Hippocampal formation (tissue), 2 donors: ENCODE measurements at regions not wholly inside any gene's neighbourhood (a gene's known extent, or its start where the extent isn't known, plus 50 kb on each side); places are given as distances from the start of the nearest gene placed in this dataset.

ENCODE experiments used
- DNase-seq, 2 donors: peaks; one replicate each; lab custom pipeline; 2025; lab: John Stamatoyannopoulos, UW

GRCh38 chr21:38151021-38151645, 105.7 kb upstream of the KCNJ15 start:
- DNase-seq = no peak

DNA sequence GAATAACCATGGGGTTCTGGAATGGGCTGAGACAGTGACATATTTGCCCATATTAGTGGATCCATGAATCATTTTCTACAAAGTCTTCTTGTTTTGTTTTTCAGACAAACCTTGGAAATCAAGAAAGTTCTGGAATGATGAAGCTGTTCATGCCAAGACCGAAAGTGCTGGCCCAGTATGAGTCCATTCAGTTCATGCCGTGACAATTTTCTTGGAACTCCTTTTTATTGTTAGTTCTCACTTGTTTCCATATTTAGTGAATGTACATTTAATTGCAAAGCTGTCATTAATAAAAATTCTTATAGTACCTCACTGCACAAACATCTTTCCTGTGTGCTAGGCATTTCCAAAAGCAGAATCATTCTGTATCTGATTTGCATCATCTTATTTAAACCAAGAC, 100.6 kb upstream of the KCNJ15 start:
- DNase-seq = no peak

GRCh38 chr21:38159355-38159754, 97.4 kb upstream of the KCNJ15 start:
- peak in 1 of 2 donors; percentile 4 for DNase-seq

DNA sequence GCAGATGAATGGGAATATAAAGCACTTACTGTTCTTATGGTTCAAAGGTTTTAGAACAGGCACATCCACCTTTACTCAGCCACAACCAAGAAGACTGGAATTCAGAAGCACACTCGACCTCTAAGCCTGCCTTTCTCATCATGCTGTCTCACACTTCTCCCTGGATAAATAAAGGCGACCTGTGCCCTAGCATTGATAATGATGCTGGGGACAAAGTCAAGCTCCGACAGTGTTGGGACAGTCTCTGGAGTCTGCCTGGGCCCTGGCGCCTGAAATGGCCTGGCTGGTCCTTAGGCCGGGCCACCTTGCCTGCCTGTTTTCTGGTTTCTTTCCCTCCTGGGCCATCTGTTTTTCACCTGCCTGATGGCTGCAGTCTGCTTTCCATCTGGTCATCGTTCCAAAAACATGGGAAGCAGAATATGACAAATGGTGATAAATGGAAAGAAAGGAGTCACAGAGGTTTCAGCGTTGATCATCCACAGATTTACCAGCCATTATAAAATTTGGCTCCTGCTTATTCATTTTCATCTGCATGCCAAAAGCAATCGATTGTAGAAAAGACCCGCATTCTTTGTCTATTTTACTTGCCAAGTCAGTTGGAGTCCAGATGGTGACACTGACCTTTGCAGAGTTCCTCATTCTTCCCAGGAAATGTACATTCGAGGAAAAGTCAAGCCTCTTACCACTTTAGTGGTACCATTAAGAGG, 91.2 kb upstream of the KCNJ15 start:
- DNase-seq = no peak

DNA sequence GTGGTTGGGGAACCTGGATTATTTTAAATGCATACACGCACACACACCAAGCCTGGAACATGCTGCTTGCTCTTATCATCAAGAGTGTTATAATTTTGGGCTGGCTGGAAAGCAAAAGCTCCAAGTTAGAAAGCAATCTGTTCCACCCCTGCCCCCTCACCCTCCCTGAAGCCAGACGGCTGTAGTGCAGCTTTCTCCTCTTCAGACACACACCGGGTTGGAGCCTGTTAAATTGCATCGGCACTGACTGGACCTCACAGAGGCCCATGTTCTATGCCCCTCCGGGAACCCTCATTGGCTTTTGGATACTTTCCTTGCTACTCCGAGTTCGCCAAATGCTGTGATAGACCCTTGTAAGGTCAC, 90.6 kb upstream of the KCNJ15 start:
- peak in 1 of 2 donors; percentile 4 for DNase-seq

DNA sequence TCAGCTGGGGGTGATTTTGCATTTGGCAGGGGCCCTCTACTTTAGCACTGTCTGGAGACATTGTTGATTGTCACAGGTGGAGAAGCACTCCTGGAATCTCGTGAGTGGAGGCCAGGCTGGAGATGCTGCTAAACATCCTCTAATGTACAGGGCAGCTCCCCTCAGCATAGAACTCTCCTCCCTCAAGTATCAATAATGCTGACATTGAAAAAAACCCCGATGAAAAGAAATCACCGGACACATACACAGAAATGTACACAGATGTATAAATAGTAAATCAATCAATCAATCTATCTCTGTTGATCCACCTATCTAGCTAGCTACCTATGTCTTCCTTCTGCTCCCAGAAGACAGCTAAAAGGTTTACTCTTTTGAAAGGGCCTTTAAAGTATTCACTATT, 89.4 kb upstream of the KCNJ15 start:
- DNase-seq = no peak

DNA sequence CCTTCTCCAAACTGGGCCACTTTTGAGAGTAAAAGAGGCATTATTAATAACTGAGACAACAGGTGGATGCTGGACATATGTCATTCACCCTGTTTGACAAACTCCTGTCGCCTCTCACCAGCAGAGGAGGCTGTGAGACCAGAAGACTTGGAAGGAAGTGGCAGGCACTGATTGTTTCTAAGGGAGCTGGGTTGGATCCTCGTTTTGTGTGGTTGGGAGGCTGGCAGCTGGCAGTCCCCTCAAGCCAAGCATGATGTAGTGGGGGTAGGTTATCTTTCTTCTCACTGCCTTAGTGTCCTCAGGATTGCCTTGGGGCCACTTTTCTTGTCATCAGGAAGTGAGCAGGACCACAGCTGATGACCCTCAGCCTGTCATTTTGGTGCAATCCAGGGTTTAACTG, 86.5 kb upstream of the KCNJ15 start:
- DNase-seq = no peak

- DNase-seq = no peak
These were observed 85.8 kb upstream of the KCNJ15 start for GRCh38 chr21:38170704-38171682.

GRCh38 chr21:38171723-38172344, 85.0 kb upstream of the KCNJ15 start:
- no peak for DNase-seq

- DNase-seq = no peak
These were observed 83.3 kb upstream of the KCNJ15 start for GRCh38 chr21:38173276-38174035.

- DNase-seq = no peak
These were observed 81.5 kb upstream of the KCNJ15 start for GRCh38 chr21:38175306-38175705.

DNA sequence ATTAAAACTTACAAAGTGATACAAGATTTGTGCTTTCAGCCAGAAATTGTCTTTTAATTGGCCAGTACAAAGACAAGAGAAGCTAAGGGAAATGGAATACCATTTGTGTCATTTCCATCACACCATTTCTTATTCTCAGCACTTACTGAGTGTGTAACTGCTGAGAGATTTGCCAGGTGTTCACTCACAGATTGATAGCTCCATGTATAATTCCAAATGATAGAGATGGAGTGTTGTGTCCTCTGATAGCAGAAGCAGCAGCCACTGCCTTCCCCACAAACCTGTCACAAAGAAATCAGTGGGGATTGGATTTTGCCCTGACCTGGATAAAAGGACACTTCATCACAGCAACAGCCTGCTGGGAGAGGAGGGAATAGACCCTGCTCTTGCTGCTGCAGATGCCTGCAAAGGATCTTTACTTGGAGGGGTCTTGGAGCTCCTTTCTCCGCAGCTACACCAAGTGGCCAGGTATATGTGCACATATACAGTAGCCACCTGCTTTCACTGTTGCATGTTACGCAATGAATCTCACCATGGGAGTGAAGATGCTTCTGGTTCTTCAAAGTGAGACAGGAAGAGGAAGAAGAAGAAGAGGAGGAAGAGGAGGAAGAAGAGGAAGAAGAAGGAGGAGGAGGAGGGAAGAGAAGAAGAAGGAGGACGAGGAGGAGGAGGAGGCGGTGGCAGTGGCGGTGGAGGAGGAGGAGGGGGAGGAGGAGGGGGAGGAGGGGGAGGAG, 78.7 kb upstream of the KCNJ15 start:
- DNase-seq = no peak

DNA sequence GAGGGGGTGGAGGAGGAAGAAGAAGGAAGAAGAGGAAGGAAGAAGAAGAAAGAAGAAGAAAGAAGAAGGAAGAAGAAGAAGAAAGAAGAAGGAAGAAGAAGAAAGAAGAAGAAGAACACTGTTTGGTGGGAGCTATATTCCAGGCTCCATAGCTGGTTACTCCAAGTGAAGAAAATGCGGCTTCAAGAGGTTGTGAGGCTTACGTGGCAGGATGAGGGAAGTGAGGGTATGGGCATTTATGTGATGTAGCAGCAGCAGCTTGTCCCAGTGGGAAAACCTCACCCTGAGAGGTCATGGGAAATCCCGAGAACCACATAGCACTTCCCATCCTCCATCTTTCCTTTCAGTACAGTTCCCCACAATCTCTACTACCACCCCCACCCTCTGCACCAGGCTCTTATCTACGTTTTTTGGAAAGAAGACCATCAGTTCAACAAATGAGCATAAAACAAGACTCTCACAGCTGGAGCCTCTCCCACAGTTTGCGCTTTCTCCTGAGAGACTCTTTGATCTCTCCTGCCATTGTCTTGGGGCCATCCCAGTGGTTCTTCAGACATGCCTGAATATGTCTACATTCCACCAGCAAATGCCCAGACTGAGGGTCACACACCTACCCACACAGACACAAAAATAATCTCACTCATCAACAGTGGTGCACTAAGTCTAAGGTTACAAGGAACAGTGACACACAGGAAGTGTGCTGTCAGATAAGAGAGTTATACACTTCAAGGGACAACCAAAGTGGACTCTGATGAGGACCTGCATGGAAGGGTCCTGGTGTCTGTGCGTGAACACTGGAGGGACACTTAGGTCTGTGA, 77.9 kb upstream of the KCNJ15 start:
- DNase-seq = no peak

DNA sequence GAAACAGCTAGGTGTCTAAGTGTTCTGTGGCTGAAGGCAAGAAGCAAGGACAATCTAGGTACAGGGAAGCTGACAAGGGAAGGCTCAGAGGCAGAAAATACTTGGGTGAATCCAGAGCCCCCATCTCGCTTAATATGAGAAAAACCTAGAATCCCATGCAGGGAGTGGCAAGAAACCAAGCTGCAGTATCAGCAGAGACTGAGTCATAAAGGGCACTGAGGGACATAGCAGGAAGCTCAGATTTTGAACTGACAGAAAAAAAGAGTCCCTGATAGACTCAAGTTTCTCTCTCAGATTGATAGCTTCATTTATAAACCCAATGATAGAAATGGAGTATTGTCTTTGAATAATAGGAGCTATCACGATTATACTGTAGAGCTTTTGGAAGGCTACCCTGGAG, 77.3 kb upstream of the KCNJ15 start:
- DNase-seq = no peak

- DNase-seq = no peak
These were observed 75.7 kb upstream of the KCNJ15 start for GRCh38 chr21:38181096-38181495.

DNA sequence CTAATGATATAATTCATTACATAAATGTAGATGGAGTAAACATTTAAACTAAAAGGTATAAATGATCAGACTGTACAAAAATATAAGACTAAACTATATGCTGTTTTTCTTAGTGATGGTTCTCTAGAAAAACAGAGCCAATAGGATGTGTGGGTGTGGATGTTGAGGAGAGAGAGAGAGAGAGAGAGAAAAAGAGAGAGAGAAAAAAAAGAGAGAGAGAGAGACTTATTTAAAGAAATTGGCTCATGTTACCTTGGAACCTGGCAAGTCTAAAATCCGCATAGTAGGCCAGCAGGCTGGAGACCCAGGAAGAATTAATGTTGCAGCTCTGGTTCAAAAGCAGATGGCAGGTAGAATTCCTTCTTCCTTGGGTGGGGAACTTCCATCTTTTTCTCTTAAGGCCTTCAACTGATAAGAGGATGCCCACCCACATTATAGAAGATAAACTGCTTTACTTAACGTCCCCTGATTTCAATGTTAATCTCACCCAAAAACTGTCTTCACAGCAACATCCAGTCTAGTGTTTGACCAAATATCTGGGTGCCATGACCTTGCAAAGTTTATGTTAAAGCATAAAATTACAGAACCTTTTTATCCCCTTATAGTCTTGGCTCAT, 74.3 kb upstream of the KCNJ15 start:
- DNase-seq = no peak

DNA sequence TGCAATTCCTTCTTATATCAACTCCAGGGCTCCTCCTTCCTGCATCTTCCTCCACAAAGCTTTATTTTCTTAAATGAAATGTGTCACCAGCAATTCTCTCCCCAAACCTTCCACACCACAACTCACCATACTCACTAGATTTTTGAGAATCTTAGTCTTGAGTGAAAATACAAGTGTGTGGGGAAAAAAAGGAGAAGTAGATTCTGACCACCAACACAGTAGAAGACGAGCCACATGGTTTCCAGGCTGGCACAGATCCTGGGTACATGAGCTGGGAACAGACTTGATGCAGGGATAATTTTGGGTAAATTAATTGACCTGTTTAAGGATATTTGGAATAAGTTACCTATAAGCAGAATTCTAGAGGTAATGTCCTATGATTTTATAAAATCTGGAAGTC, 72.8 kb upstream of the KCNJ15 start:
- no peak for DNase-seq

GRCh38 chr21:38186661-38187270, 70.0 kb upstream of the KCNJ15 start:
- DNase-seq = no peak

GRCh38 chr21:38188037-38188436, 68.8 kb upstream of the KCNJ15 start:
- no peak for DNase-seq
